HUES48 (cell line): ENCODE measurements at regions not wholly inside any gene's neighbourhood (a gene's known extent, or its start where the extent isn't known, plus 50 kb on each side); places are given as distances from the start of the nearest gene placed in this dataset.

ENCODE experiments used
- H3K27ac ChIP-seq: one replicate; pipeline ENCODE4 v1.7.0; 2013; ENCODE audit warnings: low read depth, low read length, inconsistent platforms
- H3K27me3 ChIP-seq: 2 replicates; pipeline ENCODE4 v1.6.1; 2013; ENCODE audit warnings: mild to moderate bottlenecking, low read length; ENCODE audit not compliant: control insufficient read depth, insufficient read depth
- H3K36me3 ChIP-seq: 2 replicates; pipeline ENCODE4 v1.6.1; 2013; ENCODE audit warnings: low read length; ENCODE audit not compliant: control insufficient read depth, insufficient read depth
- H3K4me1 ChIP-seq: 2 replicates; pipeline ENCODE4 v1.6.1; 2013; ENCODE audit warnings: mild to moderate bottlenecking, low read length; ENCODE audit not compliant: control insufficient read depth, insufficient read depth
- H3K4me3 ChIP-seq: 2 replicates; pipeline ENCODE4 v1.5.1; 2013; ENCODE audit warnings: mild to moderate bottlenecking, low read depth, low read length
- H3K9ac ChIP-seq: 2 replicates; pipeline ENCODE4 v1.6.1; 2013; ENCODE audit warnings: mild to moderate bottlenecking, low read depth, low read length, moderate library complexity
- H3K9me3 ChIP-seq: 2 replicates; pipeline ENCODE4 v1.6.1; 2013; ENCODE audit warnings: low read length; ENCODE audit not compliant: control insufficient read depth, insufficient read depth

- H3K9me3 ChIP-seq: no peaks in the 10 kb centered on the region
- H3K27me3 ChIP-seq: no peaks in the 10 kb centered on the region
- no peak overlapping the region for H3K9ac ChIP-seq
- H3K36me3 ChIP-seq: no peaks in the 10 kb centered on the region
- no peak overlapping the region for H3K27ac ChIP-seq
- H3K4me3 ChIP-seq: no peak overlapping the region
- no peaks in the 10 kb centered on the region for H3K4me1 ChIP-seq
Observed at GRCh38 chr4:78691334-78691754, 84.8 kb upstream of the BMP2K start.

DNA sequence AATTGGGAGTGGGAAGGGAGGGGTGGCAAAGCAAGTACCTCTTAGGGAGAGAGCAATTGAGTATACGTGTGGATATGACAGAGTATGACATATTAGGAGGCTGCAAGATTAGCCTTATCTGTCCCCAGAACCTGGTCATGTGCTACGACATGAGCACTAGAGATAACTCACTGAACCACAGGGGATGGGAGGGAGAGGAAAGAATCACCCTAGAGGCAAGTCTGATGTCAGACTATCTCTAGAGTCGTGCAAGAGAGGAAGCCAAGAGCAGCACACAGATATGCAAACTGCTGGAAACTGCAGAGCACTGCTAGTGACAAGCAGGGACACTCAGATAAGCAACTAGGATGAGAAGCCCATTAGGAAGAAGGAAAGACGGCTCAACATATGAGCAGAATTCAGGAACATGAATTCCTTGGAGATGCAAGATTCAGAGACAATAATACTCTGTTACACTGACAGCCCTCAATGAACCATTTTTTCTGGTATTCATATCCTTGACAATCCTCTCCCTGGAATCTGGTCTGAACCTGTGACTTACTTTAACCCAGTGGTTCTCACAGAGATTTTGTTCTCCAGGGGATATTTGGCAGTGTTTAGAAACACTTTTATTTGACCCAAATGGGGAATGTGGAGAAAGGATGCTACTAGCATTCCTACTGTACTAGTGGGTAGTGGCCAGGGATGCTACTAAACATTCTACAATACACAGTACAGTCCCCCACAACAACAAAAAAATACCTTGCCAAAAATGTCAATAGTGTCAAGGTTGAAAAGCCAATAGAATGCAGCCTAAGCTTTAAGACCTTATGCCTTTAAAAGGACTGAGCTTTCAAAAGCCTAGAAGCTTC, 84.0 kb upstream of the BMP2K start:
- H3K9me3 ChIP-seq: no peaks in the 10 kb centered on the region
- no peaks in the 10 kb centered on the region for H3K4me1 ChIP-seq
- no peaks in the 10 kb centered on the region for H3K27me3 ChIP-seq
- H3K9ac ChIP-seq: no peak overlapping the region
- H3K4me3 ChIP-seq: no peak overlapping the region
- H3K27ac ChIP-seq: no peak overlapping the region
- H3K36me3 ChIP-seq: no peaks in the 10 kb centered on the region

DNA sequence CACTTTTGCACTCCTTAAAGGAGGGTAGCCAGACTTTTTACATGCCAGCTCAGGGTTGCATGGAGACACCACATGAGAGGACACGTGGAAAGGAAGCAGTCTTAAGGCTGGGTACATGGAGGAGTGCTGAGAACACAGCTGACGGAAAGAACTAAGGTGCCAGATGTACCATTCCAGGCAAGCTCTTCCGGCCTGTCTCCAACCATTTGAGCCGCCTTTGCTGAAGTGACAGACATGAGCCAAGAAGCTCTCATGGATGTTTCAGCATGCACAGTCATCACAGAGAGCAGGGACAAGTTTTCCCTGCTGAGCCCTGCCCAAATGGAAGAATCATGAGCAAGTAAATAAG, 83.4 kb upstream of the BMP2K start:
- H3K4me1 ChIP-seq: no peaks in the 10 kb centered on the region
- H3K9ac ChIP-seq: no peak overlapping the region
- no peak overlapping the region for H3K4me3 ChIP-seq
- H3K27ac ChIP-seq: no peak overlapping the region
- no peaks in the 10 kb centered on the region for H3K36me3 ChIP-seq
- H3K9me3 ChIP-seq: no peaks in the 10 kb centered on the region
- H3K27me3 ChIP-seq: no peaks in the 10 kb centered on the region

- Histone ChIP-seq H3K36me3 (no peaks in the 10 kb centered on the region), H3K9me3 (no peaks in the 10 kb centered on the region), H3K4me1 (no peaks in the 10 kb centered on the region), H3K9ac (no peak overlapping the region), H3K4me3 (no peak overlapping the region), H3K27ac (no peak overlapping the region), H3K27me3 (no peaks in the 10 kb centered on the region)
Observed at GRCh38 chr4:78693777-78694456, 82.2 kb upstream of the BMP2K start.

DNA sequence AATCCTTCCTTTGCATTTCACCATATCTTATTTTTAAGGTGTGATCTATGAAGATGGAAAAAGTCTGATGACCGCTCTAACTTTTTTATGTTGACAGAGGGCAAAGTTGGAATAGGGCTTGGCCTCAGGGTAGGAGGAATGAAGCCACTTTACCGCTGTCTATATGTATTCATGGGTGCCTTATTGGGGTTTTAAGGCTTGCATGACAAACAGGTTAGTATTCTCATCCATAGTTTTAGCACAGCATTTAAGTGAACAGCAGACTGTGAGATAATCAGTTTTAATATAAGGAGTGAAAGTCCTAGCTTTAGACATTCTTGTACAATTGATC, 81.7 kb upstream of the BMP2K start:
- no peak overlapping the region for H3K27ac ChIP-seq
- H3K36me3 ChIP-seq: no peaks in the 10 kb centered on the region
- H3K9ac ChIP-seq: no peak overlapping the region
- H3K27me3 ChIP-seq: no peaks in the 10 kb centered on the region
- no peak overlapping the region for H3K4me3 ChIP-seq
- no peaks in the 10 kb centered on the region for H3K9me3 ChIP-seq
- H3K4me1 ChIP-seq: no peaks in the 10 kb centered on the region

- no peaks in the 10 kb centered on the region for H3K27me3 ChIP-seq
- H3K9ac ChIP-seq: no peak overlapping the region
- H3K36me3 ChIP-seq: no peaks in the 10 kb centered on the region
- no peaks in the 10 kb centered on the region for H3K4me1 ChIP-seq
- no peak overlapping the region for H3K4me3 ChIP-seq
- H3K9me3 ChIP-seq: no peaks in the 10 kb centered on the region
- no peak overlapping the region for H3K27ac ChIP-seq
Observed at GRCh38 chr4:78695910-78696309, 80.2 kb upstream of the BMP2K start.

GRCh38 chr4:78703079-78703478, 73.1 kb upstream of the BMP2K start:
- Histone ChIP-seq H3K9me3 (no peaks in the 10 kb centered on the region), H3K36me3 (no peaks in the 10 kb centered on the region), H3K27me3 (no peaks in the 10 kb centered on the region), H3K4me3 (no peak overlapping the region), H3K9ac (no peak overlapping the region), H3K27ac (no peak overlapping the region), H3K4me1 (peaks cover 36% of the 10 kb centered on the region)

GRCh38 chr4:78704317-78704716, 71.8 kb upstream of the BMP2K start:
- H3K4me1 ChIP-seq: peaks cover 36% of the 10 kb centered on the region
- H3K4me3 ChIP-seq: no peak overlapping the region
- no peak overlapping the region for H3K9ac ChIP-seq
- H3K36me3 ChIP-seq: no peaks in the 10 kb centered on the region
- H3K9me3 ChIP-seq: no peaks in the 10 kb centered on the region
- no peak overlapping the region for H3K27ac ChIP-seq
- no peaks in the 10 kb centered on the region for H3K27me3 ChIP-seq

DNA sequence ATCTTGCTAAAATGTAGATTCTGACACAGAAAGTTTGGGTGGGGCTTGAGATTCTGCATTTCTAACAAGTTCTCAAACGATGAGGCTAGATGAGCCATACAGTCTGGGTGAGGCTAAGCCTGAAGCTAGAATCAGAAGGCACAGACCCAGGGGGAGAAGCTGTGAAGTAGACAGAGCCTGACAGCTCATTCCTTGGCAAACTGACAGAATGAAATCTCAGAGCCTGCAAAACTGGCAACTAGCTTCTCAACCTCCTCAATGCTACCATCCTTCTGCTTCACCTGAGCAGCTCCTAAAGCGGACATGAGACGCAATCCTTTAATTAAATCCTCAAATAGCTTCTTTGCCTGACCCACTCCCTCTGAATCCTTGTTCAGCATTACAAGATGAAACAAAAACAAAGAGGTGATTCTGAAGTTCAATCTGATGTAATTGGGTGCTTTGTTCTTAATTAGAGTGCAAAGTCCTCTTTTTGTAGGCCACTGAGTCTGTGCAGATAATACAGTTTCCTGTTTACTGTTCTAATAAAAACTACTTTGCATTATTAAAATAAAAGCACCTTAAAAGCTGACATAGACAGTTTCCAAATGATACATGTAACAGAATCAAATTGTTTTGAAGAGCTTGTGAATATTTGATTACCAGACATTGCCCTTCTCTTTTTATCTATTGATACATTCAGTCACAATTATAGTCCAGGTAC, 71.0 kb upstream of the BMP2K start:
- no peak overlapping the region for H3K27ac ChIP-seq
- H3K9me3 ChIP-seq: no peaks in the 10 kb centered on the region
- peaks cover 36% of the 10 kb centered on the region for H3K4me1 ChIP-seq
- H3K36me3 ChIP-seq: no peaks in the 10 kb centered on the region
- H3K9ac ChIP-seq: no peak overlapping the region
- H3K4me3 ChIP-seq: no peak overlapping the region
- no peaks in the 10 kb centered on the region for H3K27me3 ChIP-seq

GRCh38 chr4:78706302-78706701, 69.8 kb upstream of the BMP2K start:
- Histone ChIP-seq H3K4me3 (peak overlapping the region; percentile 15; the same call in 1 of the 2 replicates), H3K27ac (peak overlapping the region; percentile 68), H3K9ac (no peak overlapping the region), H3K36me3 (no peaks in the 10 kb centered on the region), H3K27me3 (no peaks in the 10 kb centered on the region), H3K4me1 (peaks cover 36% of the 10 kb centered on the region), H3K9me3 (no peaks in the 10 kb centered on the region; the same call in 1 of the 2 replicates)

DNA sequence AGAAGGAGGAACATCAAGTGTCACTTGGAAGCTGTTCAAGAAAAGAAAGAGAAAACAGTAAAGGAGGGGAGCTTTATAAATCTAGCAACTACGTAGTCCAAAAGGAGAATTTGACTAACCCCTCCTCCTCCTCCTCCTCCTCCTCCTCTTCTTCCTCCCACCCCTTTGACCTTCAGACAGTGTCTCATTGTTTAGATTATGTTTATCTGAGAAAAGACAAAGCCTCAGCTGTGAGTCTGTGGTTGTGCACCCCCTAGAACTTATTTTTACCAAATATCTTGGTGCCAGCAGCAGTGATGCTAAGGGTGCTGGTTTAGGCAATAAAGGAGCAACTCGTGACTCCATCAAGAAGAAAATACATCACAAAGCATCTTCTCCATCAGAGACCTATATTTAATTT, 68.9 kb upstream of the BMP2K start:
- H3K27me3 ChIP-seq: no peaks in the 10 kb centered on the region
- H3K27ac ChIP-seq: no peak overlapping the region
- H3K9me3 ChIP-seq: no peaks in the 10 kb centered on the region; the same call in 1 of the 2 replicates
- H3K36me3 ChIP-seq: no peaks in the 10 kb centered on the region
- no peak overlapping the region for H3K4me3 ChIP-seq
- H3K9ac ChIP-seq: no peak overlapping the region
- H3K4me1 ChIP-seq: peaks cover 36% of the 10 kb centered on the region
